OCI-LY3 (cell line): ENCODE measurements at regions not wholly inside any gene's neighbourhood (a gene's known extent, or its start where the extent isn't known, plus 50 kb on each side); places are given as distances from the start of the nearest gene placed in this dataset.

ENCODE experiments used
- H2AFZ ChIP-seq: fragments of 200-600, 300-600 bp; shearing (Covaris generic); 2 replicates; pipeline ENCODE4 v1.6.0; 2014; ENCODE audit warnings: antibody characterized with exemption, low read depth, low read length
- H3K27ac ChIP-seq: fragments of 200-600, 300-600 bp; sonication (generic); 2 replicates; pipeline ENCODE4 v1.5.1; 2014; ENCODE audit warnings: mild to moderate bottlenecking, low read length, moderate library complexity, mixed read lengths
- H3K27me3 ChIP-seq: fragments of 200-600, 300-600 bp; sonication (generic); 2 replicates; pipeline ENCODE4 v1.6.1; 2014; ENCODE audit warnings: low read depth, low read length, mixed read lengths
- H3K36me3 ChIP-seq: fragments of 200-600, 300-600 bp; sonication (generic); replicated peaks from 2 replicates; pipeline ENCODE3; 2014; ENCODE audit warnings: low read depth, low read length, mixed read lengths
- H3K4me1 ChIP-seq: fragments of 300-600, 200-600 bp; sonication (generic); 2 replicates; pipeline ENCODE4 v1.6.1; 2014; ENCODE audit warnings: low read length, mixed read lengths
- H3K4me2 ChIP-seq: fragments of 200-600, 300-600 bp; sonication (generic); 2 replicates; pipeline ENCODE4 v1.6.1; 2014; ENCODE audit warnings: low read length, mixed read lengths
- H3K4me3 ChIP-seq: fragments of 300-600, 200-600 bp; sonication (generic); 2 replicates; pipeline ENCODE4 v1.5.1; 2014; ENCODE audit warnings: antibody characterized with exemption, mild to moderate bottlenecking, low read length, moderate library complexity
- H3K79me2 ChIP-seq: fragments of 300-600, 200-600 bp; shearing (Covaris generic); 2 replicates; pipeline ENCODE4 v1.6.1; 2014; ENCODE audit warnings: mild to moderate bottlenecking, low read length, mixed read lengths
- H3K9ac ChIP-seq: fragments of 300-600, 200-600 bp; shearing (Covaris generic); 2 replicates; pipeline ENCODE4 v1.6.0; 2014; ENCODE audit warnings: mild to moderate bottlenecking, low read length, moderate library complexity
- H3K9me3 ChIP-seq: fragments of 200-600, 300-600 bp; shearing (Covaris generic); 2 replicates; pipeline ENCODE4 v1.6.1; 2014; ENCODE audit warnings: low read length, mixed read lengths; ENCODE audit not compliant: insufficient read depth
- H4K20me1 ChIP-seq: fragments of 200-600, 300-600 bp; sonication (generic); 2 replicates; pipeline ENCODE4 v1.6.1; 2016; ENCODE audit warnings: low read length, mixed read lengths; ENCODE audit not compliant: insufficient read depth
- CTCF ChIP-seq: fragments of 200-600, 300-600 bp; sonication (generic); IDR thresholded peaks from 2 replicates; pipeline ENCODE4 v1.5.1; 2014; ENCODE audit warnings: antibody characterized with exemption, low read length, low read depth
- EZH2phosphoT487 ChIP-seq: fragments of 200-600 bp; shearing (Covaris generic); IDR thresholded peaks from 2 replicates; pipeline ENCODE4 v1.6.1; 2018; ENCODE audit warnings: antibody characterized with exemption, mixed run types, low read depth

- Histone ChIP-seq H3K27me3 (peaks cover 8% of the 10 kb centered on the region; the same call in 1 of the 2 replicates), H3K9ac (no peak overlapping the region), H3K4me3 (no peak overlapping the region), H4K20me1 (no peaks in the 10 kb centered on the region), H3K4me1 (no peaks in the 10 kb centered on the region), H3K27ac (no peak overlapping the region), H3K79me2 (no peaks in the 10 kb centered on the region), H2AFZ (no peak overlapping the region), H3K4me2 (no peak overlapping the region), H3K9me3 (no peaks in the 10 kb centered on the region), H3K36me3 (no peaks in the 10 kb centered on the region)
- TF ChIP-seq CTCF (no peak), EZH2phosphoT487 (no peak)
Observed at GRCh38 chr1:13889495-13889894, 189.5 kb downstream of the PRDM2 start.

- Histone ChIP-seq H3K4me1 (no peaks in the 10 kb centered on the region), H3K4me2 (no peak overlapping the region), H3K27ac (no peak overlapping the region), H3K36me3 (no peaks in the 10 kb centered on the region), H2AFZ (no peak overlapping the region), H3K79me2 (no peaks in the 10 kb centered on the region), H3K9ac (no peak overlapping the region), H3K4me3 (no peak overlapping the region), H4K20me1 (no peaks in the 10 kb centered on the region), H3K27me3 (peaks cover 8% of the 10 kb centered on the region; the same call in 1 of the 2 replicates), H3K9me3 (no peaks in the 10 kb centered on the region)
- TF ChIP-seq EZH2phosphoT487, result no peak
- no peak for TF ChIP-seq CTCF
Observed at GRCh38 chr1:13890766-13891165, 190.8 kb downstream of the PRDM2 start.

- no peak overlapping the region for H3K4me3 ChIP-seq
- no peak overlapping the region for H3K27ac ChIP-seq
- no peaks in the 10 kb centered on the region for H3K36me3 ChIP-seq
Observed at GRCh38 chr1:13892198-13892597, 192.2 kb downstream of the PRDM2 start.

GRCh38 chr1:13892671-13893325 lies 192.8 kb downstream of the PRDM2 start:
- Histone ChIP-seq H3K4me2 (no peak overlapping the region), H3K36me3 (no peaks in the 10 kb centered on the region), H3K4me1 (no peaks in the 10 kb centered on the region), H3K9me3 (no peaks in the 10 kb centered on the region), H2AFZ (no peak overlapping the region), H3K79me2 (no peaks in the 10 kb centered on the region), H4K20me1 (no peaks in the 10 kb centered on the region), H3K27me3 (peaks cover 8% of the 10 kb centered on the region; the same call in 1 of the 2 replicates), H3K9ac (no peak overlapping the region), H3K4me3 (no peak overlapping the region), H3K27ac (no peak overlapping the region)
- no peak for TF ChIP-seq CTCF
- no peak for TF ChIP-seq EZH2phosphoT487

More at GRCh38 chr1:13892198-13892597, 192.2 kb downstream of the PRDM2 start:
- no peaks in the 10 kb centered on the region for H3K9me3 ChIP-seq
- H3K4me1 ChIP-seq, result no peaks in the 10 kb centered on the region
- no peak overlapping the region for H2AFZ ChIP-seq
- no peak overlapping the region for H3K4me2 ChIP-seq
- H4K20me1 ChIP-seq, result no peaks in the 10 kb centered on the region
- no peaks in the 10 kb centered on the region for H3K79me2 ChIP-seq
- no peak overlapping the region for H3K9ac ChIP-seq
- TF ChIP-seq CTCF (no peak), EZH2phosphoT487 (no peak)
- H3K27me3 ChIP-seq, result peaks cover 8% of the 10 kb centered on the region; the same call in 1 of the 2 replicates
